ENCODE measurements at regions not wholly inside any gene's neighbourhood (a gene's known extent, or its start where the extent isn't known, plus 50 kb on each side); places are given as distances from the start of the nearest gene placed in this dataset.
"Not testable (repeated sequence)": the region's sequence is repeated elsewhere in the genome, so short reads cannot be mapped to it uniquely, and the experiment has no call there.

- TF ChIP-seq, protein P1, sequence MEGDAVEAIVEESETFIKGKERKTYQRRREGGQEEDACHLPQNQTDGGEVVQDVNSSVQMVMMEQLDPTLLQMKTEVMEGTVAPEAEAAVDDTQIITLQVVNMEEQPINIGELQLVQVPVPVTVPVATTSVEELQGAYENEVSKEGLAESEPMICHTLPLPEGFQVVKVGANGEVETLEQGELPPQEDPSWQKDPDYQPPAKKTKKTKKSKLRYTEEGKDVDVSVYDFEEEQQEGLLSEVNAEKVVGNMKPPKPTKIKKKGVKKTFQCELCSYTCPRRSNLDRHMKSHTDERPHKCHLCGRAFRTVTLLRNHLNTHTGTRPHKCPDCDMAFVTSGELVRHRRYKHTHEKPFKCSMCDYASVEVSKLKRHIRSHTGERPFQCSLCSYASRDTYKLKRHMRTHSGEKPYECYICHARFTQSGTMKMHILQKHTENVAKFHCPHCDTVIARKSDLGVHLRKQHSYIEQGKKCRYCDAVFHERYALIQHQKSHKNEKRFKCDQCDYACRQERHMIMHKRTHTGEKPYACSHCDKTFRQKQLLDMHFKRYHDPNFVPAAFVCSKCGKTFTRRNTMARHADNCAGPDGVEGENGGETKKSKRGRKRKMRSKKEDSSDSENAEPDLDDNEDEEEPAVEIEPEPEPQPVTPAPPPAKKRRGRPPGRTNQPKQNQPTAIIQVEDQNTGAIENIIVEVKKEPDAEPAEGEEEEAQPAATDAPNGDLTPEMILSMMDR (IDR thresholded peaks at IDR 0.05; ENCODE audit: low read depth, low read length, missing control alignments), result no peak
- DNase-seq (ENCODE audit: low read depth), result no peak
- no peak overlapping the region for H3K4me3 ChIP-seq (ENCODE audit: low read depth, low read length)
- in situ Hi-C loops (cut with HindIII; ENCODE audit: low sequenced_read_pairs), result no loop called here
These were observed 608.4 kb downstream of the VGLL3 start for GRCh38 chr3:86382556-86382955.

- in situ Hi-C loops (cut with HindIII; ENCODE audit: low sequenced_read_pairs), result no loop called here
- TF ChIP-seq, protein P1 (IDR thresholded peaks at IDR 0.05; ENCODE audit: low read depth, low read length, missing control alignments), result no peak
- H3K4me3 ChIP-seq (ENCODE audit: low read depth, low read length), result no peak overlapping the region
- DNase-seq (ENCODE audit: low read depth), result no peak
These were observed 609.7 kb downstream of the VGLL3 start for GRCh38 chr3:86381247-86381646.

DNA sequence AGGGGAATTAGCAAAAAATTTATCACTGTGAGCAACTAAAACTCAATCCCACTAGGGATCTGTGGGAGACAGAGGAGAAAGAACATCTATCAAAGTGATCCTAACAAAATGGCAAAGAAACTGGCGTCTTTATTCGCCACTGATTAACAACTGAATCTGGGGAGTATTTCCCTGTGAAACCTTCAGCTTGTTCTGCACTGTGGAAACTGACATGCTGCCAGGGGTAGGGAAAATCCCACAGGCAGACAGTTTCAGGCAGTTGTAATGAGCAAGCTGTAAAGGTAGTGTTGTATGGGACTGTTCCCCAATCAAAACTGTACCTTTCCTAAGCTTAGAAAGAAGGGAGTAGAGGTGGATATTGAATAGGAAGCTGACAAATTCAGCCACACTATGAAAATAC lies 611.7 kb downstream of the VGLL3 start:
- TF ChIP-seq, protein P1 (IDR thresholded peaks at IDR 0.05; ENCODE audit: low read depth, low read length, missing control alignments), result no peak
- no peak overlapping the region for H3K4me3 ChIP-seq (ENCODE audit: low read depth, low read length)
- no peak for DNase-seq (ENCODE audit: low read depth)
- in situ Hi-C loops (cut with HindIII; ENCODE audit: low sequenced_read_pairs), result no loop called here

DNA sequence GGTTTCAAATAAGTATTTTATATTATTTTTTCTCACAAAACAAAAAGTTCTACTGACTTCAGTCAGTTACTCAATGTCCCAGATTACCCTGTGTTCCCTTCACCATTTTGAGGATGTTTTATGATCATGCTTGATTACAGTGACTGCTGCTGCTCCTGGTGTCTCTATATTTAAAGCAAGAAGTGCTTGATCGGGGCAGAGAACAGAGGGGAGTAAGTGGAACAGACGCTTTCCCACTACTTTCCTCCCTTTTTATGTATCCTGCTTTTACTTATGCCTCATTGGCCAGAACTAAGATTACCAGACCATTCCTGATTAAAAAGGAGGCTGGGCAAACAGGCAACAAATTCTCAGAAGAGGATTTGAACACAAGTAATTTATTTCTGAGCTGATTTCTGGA lies 612.1 kb downstream of the VGLL3 start:
- in situ Hi-C loops (cut with HindIII; ENCODE audit: low sequenced_read_pairs), result no loop called here
- TF ChIP-seq, protein P1 (IDR thresholded peaks at IDR 0.05; ENCODE audit: low read depth, low read length, missing control alignments), result no peak
- no peak overlapping the region for H3K4me3 ChIP-seq (ENCODE audit: low read depth, low read length)
- DNase-seq (ENCODE audit: low read depth), result no peak

GRCh38 chr3:86335566-86335965 lies 655.4 kb downstream of the VGLL3 start:
- H3K4me3 ChIP-seq (ENCODE audit: low read depth, low read length); in situ Hi-C loops (cut with HindIII; ENCODE audit: low sequenced_read_pairs); DNase-seq (ENCODE audit: low read depth): not testable (repeated sequence)

GRCh38 chr3:86333636-86334035 lies 657.3 kb downstream of the VGLL3 start:
- DNase-seq (ENCODE audit: low read depth), result no peak
- in situ Hi-C loops (cut with HindIII; ENCODE audit: low sequenced_read_pairs), result no loop called here
- TF ChIP-seq, protein P1 (IDR thresholded peaks at IDR 0.05; ENCODE audit: low read depth, low read length, missing control alignments), result no peak

DNA sequence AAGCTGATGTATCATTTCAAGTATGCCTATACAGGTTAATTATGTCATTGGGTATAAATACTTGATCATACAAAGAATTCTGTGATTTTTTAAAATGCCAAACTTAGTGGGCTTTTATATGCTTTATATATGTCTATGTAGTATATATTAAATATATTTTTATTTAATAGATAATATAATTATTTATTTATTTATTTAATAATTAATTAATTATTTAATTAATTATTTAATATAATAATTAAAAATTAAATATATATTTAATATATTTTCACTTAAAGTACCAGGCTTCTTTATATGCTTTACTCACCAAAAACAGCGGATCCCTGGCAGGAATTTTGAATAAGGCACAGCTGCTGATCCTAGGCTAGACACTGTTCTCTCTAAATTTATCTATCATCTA lies 687.0 kb downstream of the VGLL3 start:
- in situ Hi-C loops (cut with HindIII; ENCODE audit: low sequenced_read_pairs), result no loop called here
- TF ChIP-seq, protein P1 (IDR thresholded peaks at IDR 0.05; ENCODE audit: low read depth, low read length, missing control alignments), result no peak

More at GRCh38 chr3:86333636-86334035, 657.3 kb downstream of the VGLL3 start:
- H3K4me3 ChIP-seq (ENCODE audit: low read depth, low read length), result no peak overlapping the region

More for the DNA sequence above, 687.0 kb downstream of the VGLL3 start:
- no peak for DNase-seq (ENCODE audit: low read depth)
- no peak overlapping the region for H3K4me3 ChIP-seq (ENCODE audit: low read depth, low read length)
